GM18873 (cell line): ENCODE measurements at regions not wholly inside any gene's neighbourhood (a gene's known extent, or its start where the extent isn't known, plus 50 kb on each side); places are given as distances from the start of the nearest gene placed in this dataset.
"Not testable (repeated sequence)": the region's sequence is repeated elsewhere in the genome, so short reads cannot be mapped to it uniquely, and the experiment has no call there.

ENCODE experiments used
- ATAC-seq: cut with Tn5 transposase; IDR thresholded peaks from one replicate; pipeline ENCODE4 v1.9.1; 2021; ENCODE audit warnings: mild to moderate bottlenecking, moderate library complexity, moderate number of reproducible peaks; ENCODE audit not compliant: unreplicated experiment, low FRiP score

DNA sequence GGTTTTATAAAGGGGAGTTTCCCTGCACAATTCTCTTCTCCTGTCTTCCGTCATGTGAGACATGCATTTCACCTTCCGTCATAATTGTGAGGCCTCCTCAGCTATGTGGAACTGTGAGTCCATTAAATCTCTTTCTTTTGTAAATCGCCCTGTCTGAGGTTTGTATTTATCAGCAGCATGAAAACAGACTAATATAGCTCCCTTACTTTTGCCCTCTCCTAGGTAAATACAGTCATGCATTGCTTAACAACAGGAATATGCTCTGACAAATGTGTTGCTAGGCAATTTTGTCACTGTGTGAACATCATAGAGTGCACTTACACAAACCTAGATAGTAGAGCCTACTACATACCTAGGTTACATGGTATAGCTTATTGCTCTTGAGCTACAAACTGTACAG, 616.8 kb downstream of the RWDD3 start:
- no peak for ATAC-seq

- no peak for ATAC-seq
Measured at GRCh38 chr1:95852483-95853070, 618.6 kb downstream of the RWDD3 start.

GRCh38 chr1:95854457-95854856, 620.4 kb downstream of the RWDD3 start:
- no peak for ATAC-seq

DNA sequence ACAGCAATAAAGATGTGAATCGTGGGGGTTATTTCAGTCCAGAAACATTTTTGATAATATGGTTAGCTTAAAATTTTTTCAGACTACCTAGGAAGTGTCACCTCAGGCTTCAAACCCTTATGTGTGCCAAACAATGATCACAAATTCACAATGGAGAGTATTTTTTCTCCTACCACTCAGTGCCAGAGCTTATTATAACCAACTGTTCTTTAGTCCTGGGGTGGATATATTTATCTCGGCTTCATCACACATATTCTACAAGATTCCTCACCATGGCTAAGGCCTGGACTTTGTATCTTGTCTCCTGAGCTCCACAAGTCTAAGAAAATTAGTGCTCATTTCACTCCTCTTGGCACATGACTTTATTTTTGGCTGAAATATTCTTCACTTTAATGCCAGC, 629.1 kb downstream of the RWDD3 start:
- no peak for ATAC-seq

DNA sequence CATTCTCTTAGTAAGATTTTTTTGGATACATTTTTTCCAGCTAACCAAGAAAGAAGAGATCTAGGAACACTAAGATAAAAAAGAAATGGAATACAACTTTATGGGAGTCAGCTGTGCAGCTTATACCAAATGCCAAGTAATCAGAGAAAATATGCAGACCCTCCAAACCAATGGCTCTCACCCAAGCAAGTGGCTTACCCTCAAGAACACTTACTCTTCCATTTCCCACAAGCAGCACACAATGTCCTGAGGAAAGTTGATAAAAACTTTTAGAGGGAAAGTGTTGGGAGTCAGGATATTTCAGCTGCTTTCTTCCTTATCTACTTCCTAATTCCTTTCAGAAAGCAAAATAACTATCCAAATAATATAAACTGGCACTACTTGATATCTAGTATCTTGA, 631.8 kb downstream of the RWDD3 start:
- ATAC-seq: no peak

- ATAC-seq: no peak
Measured at GRCh38 chr1:95876276-95876675, 642.3 kb downstream of the RWDD3 start.

DNA sequence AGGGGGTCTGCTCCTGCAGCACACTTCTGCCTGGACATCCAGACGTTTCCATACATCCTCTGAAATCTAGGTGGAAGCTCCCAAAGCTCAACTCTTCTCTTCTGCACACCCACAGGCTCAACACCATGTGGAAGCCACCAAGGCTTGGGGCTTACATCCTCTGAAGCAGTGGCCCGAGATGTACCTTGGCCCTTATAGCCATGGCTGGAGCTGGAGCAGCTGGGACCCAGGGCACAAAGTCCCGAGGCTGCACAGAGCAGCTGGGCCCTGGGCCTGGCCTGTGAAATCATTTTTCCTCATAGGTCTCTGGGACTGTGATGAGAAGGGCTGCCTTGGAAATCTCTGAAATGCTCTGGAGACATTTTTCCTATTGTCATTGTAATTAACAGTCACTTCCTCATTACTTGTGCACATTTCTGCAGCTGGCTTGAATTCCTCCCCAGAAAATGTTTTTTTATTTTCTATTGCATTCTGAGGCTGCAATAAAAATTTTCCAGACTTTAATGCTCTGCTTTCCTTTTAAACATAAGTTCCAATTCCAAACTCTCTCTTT, 645.6 kb downstream of the RWDD3 start:
- ATAC-seq: no peak

DNA sequence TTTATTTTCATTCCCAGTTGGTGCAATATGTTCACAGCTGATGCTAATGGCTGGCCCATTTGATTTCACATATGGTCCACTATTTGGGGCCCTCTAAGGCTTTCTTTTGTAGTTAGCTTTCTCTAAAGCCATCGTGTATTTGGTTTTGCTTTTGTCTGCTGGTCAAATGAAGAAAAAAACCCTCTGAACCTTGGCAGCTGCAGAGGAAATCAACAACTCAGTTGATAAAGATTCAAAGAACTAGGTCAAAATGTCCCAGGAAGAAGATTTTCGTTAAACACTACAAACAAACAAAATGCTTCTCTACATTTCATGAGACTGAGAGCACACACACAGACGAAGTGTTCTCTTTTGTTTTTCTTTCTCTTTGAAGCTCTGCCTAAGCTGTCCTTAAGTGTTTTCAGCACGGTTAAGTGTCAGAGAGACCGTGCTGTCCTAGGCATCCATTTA, 655.0 kb downstream of the RWDD3 start:
- no peak for ATAC-seq

DNA sequence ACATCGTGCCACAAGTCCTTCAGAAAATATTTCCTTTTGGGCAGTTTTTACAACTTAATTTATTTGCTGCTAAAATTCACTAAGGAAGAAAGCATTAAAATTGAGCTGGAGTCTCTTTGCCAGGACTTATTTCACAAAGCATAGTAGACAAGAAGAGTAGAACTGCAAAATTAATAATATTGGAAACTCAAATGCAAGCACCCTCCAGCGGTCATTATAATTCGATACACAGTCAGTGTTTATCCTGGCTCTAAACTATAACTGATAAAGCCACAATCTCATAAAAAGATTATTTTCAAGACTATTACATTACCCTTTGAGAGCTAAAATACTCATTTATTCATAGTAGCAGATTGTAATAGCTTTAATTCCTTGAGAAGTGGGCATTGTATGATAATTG, 655.4 kb downstream of the RWDD3 start:
- no peak for ATAC-seq

DNA sequence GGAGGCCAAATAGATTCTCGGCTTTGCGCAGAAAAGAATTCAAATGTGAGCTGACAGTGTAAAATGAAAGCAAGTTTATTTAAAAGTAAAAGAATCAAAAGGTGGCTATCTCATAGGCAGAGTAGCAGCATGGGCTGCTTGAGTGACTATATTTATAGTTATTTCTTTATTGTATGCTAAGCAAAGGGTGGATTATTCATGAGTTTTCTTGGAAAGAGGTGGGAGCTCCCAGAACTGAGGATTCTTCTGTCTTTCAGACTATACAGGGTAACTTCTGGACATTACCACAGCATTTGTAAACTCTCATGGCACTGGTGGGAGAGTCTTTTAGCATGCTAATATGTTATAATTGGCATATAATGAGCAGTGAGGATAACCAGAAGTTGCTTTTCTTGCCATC, 659.9 kb downstream of the RWDD3 start:
- no peak for ATAC-seq

DNA sequence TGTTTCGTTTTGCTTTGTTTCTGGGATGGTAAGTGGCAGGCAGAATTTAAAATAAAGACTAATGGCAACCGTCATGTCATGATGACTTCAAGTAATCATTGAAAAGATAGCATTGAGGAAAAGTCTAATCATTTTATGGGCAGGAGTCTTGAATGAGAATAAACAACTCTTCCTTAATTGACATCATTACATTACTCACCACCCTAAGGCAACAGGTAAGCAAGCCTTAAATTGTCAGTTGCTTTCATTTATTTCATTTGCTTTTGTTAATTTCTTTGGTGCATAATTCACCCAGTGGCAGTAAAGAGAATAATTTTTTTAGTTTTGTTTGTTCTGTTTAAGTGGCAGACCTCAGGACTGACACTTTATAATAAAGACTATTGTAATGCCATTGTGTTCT, 669.0 kb downstream of the RWDD3 start:
- ATAC-seq: no peak

GRCh38 chr1:95905818-95906395, 671.9 kb downstream of the RWDD3 start:
- no peak for ATAC-seq

- not testable (repeated sequence) for ATAC-seq
Measured at GRCh38 chr1:95911739-95912138, 677.7 kb downstream of the RWDD3 start.

DNA sequence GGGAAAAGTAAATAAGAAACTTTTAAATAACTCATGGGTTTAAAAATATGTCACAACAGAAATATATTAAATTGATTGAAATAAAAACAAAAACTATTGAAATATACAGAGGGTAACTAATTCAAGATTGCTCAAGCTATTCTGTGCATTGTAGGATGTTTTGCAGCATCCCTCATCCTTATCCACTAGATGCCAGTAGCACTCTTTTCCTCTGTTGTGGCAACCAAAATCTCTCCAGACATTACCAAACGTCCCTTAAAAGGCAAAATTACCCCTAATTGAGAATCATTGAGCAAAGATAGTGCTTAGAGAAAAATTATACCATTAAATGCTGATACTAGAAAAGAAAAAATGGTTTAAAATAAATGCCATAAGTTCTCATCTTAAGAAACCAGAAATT, 682.6 kb downstream of the RWDD3 start:
- ATAC-seq: no peak

DNA sequence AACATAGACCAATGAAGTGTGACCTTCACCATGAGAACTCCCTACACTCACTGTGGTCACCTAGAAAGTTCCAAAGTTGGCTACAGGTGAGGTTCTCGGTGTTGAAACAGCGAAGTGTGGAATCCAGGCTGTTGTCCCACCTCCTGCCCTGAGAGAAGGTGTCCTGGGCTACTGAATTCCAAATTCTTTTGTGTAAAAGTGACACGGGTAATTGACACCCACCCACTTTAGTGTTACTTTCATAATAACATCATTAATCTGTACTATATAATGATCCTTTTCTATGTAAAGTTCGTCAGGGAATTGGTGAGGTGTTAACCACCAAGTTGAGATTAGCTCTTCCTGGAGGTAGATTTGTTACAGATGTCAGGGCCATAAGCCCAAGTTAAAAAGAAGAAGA, 690.7 kb downstream of the RWDD3 start:
- no peak for ATAC-seq

- ATAC-seq: no peak
Measured at GRCh38 chr1:95926331-95926730, 692.3 kb downstream of the RWDD3 start.

DNA sequence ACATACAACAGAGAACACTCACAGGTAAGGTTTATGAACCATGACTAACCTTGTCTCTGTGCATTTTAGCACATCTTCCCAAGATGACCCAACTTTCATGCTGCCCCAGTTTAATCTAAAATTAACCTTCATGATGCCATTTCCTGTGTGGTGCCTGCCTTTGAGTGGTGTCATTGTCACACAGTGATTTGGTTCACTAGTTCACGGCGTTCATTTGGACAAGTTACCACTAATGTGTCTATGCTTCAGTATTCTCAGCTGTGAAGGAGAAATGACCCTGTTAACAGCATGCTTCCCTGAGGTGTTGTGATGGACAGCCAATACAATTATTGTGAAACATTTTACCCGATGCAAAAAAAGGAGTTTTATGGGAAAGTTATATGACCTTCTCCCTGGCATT, 693.1 kb downstream of the RWDD3 start:
- no peak for ATAC-seq

- no peak for ATAC-seq
Measured at GRCh38 chr1:95935719-95936118, 701.7 kb downstream of the RWDD3 start.

DNA sequence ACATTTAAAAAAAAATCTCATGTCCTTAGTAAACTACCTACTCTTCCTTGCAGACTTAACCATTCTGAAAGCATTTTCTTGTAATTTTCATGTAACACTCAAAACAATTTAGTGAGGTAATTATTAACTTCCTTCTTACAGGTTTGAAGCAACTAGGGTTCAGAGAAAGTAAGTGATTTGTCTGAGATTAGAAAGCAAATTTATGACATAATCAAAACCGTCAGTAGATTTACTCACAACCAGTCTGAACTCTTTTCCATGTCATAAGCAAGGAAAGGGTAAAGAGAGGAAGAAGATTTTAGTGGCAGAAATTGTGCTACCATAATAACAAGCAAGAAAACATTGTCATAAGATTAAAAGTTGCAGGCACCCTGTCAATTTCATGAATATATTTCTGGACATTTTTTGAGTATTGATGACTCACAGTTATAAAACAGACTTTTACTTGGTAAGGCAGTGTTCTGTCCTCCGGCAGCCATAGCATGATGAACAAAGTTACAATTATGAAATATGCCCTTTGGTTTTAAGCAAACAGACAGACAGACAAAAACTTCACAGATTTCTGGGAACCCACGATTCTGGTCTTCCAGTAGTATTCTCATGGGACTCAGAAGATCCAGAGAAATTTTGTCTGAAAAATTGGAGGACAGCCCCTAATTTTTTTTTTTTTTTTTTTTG, 707.2 kb downstream of the RWDD3 start:
- ATAC-seq: no peak

GRCh38 chr1:95948023-95948422, 714.0 kb downstream of the RWDD3 start:
- ATAC-seq: no peak

DNA sequence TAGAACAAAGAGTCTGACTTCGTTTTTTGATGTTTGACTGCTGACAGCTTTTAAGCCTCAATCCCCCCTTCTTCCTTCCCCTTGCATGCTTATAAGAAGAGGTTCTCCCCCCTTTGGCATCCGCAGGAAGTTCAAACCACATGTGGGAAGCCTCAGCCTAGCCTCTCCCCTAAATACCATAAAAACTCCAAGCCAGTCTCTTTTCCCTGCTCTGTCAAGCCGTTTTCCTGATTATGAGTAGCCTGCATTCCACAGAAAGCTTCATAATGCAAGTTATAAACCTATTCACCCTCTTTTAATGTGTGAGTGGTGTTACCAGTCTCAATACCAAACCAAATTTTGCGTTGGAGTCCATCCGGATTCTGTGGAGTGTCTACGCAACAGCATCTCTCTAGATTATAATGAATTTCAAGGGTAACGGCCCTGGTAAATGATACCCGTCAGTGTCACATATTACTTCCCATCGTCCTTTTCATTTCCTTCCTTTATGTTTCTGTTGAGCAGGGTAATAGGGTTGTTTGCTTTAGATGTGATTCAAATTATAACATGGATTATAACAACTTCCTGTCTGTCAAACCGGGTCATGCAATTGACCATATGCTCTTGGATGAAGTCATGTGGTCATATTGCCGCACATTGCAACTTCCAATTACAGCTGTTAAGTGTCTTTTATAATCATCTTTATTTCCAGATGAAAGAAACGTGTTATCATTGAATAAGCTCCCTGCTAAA, 717.5 kb downstream of the RWDD3 start:
- ATAC-seq: no peak
